ENCODE measurements at regions not wholly inside any gene's neighbourhood (a gene's known extent, or its start where the extent isn't known, plus 50 kb on each side); places are given as distances from the start of the nearest gene placed in this dataset.

- POLR2A ChIA-PET: no interaction called here
- no peaks in the 10 kb centered on the region for H3K27me3 Mint-ChIP-seq (ENCODE audit: insufficient read depth, unreplicated experiment)
- CTCF ChIA-PET: interaction anchor here (1.0 kb wide), 1 partner anchor 15 kb away, joined by 3 read pairs; no protein-coding TSS in a partner anchor
- BruUV-seq (replicated peaks): no TSS peak
- TF ChIP-seq CTCF (IDR thresholded peaks at IDR 0.05; ENCODE audit: unreplicated experiment): no peak
- intact Hi-C loops (cut with micrococcal nuclease): no loop called here
- H3K4me3 Mint-ChIP-seq (ENCODE audit: unreplicated experiment): no peak overlapping the region
- no peak for DNase-seq (ENCODE audit: unreplicated experiment)
- H3K4me1 Mint-ChIP-seq (ENCODE audit: insufficient read depth, unreplicated experiment): no peaks in the 10 kb centered on the region
- H3K36me3 Mint-ChIP-seq (ENCODE audit: insufficient read depth, unreplicated experiment): no peaks in the 10 kb centered on the region
- peaks cover 22% of the 10 kb centered on the region for H3K9me3 Mint-ChIP-seq (ENCODE audit: unreplicated experiment)
- H3K27ac Mint-ChIP-seq (ENCODE audit: low read depth, unreplicated experiment): no peak overlapping the region
Measured at GRCh38 chr11:134836561-134836960, 424.5 kb upstream of the B3GAT1 start.

GRCh38 chr11:134835561-134835960, 423.5 kb upstream of the B3GAT1 start:
- intact Hi-C loops (cut with micrococcal nuclease): no loop called here
- TF ChIP-seq CTCF (IDR thresholded peaks at IDR 0.05; ENCODE audit: unreplicated experiment): no peak
- Mint-ChIP-seq H3K9me3 (ENCODE audit: unreplicated experiment) (peaks cover 22% of the 10 kb centered on the region), H3K27ac (ENCODE audit: low read depth, unreplicated experiment) (no peak overlapping the region), H3K4me1 (ENCODE audit: insufficient read depth, unreplicated experiment) (no peaks in the 10 kb centered on the region), H3K4me3 (ENCODE audit: unreplicated experiment) (no peak overlapping the region), H3K27me3 (ENCODE audit: insufficient read depth, unreplicated experiment) (no peaks in the 10 kb centered on the region), H3K36me3 (ENCODE audit: insufficient read depth, unreplicated experiment) (peaks cover 3% of the 10 kb centered on the region)
- ChIA-PET POLR2A (no interaction called here), CTCF (no interaction called here)
- BruUV-seq (replicated peaks): no TSS peak
- DNase-seq (ENCODE audit: unreplicated experiment): no peak

- intact Hi-C loops (cut with micrococcal nuclease): no loop called here
Measured at GRCh38 chr11:134830312-134830711, 418.3 kb upstream of the B3GAT1 start.

GRCh38 chr11:134823970-134824369, 411.9 kb upstream of the B3GAT1 start:
- CTCF ChIA-PET: no interaction called here
- Mint-ChIP-seq H3K27ac (ENCODE audit: low read depth, unreplicated experiment) (no peak overlapping the region), H3K4me3 (ENCODE audit: unreplicated experiment) (no peak overlapping the region), H3K36me3 (ENCODE audit: insufficient read depth, unreplicated experiment) (no peaks in the 10 kb centered on the region), H3K27me3 (ENCODE audit: insufficient read depth, unreplicated experiment) (no peaks in the 10 kb centered on the region), H3K9me3 (ENCODE audit: unreplicated experiment) (no peaks in the 10 kb centered on the region), H3K4me1 (ENCODE audit: insufficient read depth, unreplicated experiment) (no peaks in the 10 kb centered on the region)
- intact Hi-C loops (cut with micrococcal nuclease): no loop called here
- no peak for DNase-seq (ENCODE audit: unreplicated experiment)
- POLR2A ChIA-PET: interaction anchor here (0.5 kb wide), 1 partner anchor 13 kb away, joined by 3 read pairs; no protein-coding TSS in a partner anchor
- no TSS peak for BruUV-seq (replicated peaks)
- TF ChIP-seq CTCF (IDR thresholded peaks at IDR 0.05; ENCODE audit: unreplicated experiment): no peak

More at GRCh38 chr11:134830312-134830711, 418.3 kb upstream of the B3GAT1 start:
- no peak overlapping the region for H3K27ac Mint-ChIP-seq (ENCODE audit: low read depth, unreplicated experiment)
- H3K27me3 Mint-ChIP-seq (ENCODE audit: insufficient read depth, unreplicated experiment): no peaks in the 10 kb centered on the region
- BruUV-seq (replicated peaks): no TSS peak
- DNase-seq (ENCODE audit: unreplicated experiment): no peak
- ChIA-PET CTCF (no interaction called here), POLR2A (no interaction called here)
- no peaks in the 10 kb centered on the region for H3K4me1 Mint-ChIP-seq (ENCODE audit: insufficient read depth, unreplicated experiment)
- no peak overlapping the region for H3K4me3 Mint-ChIP-seq (ENCODE audit: unreplicated experiment)
- H3K9me3 Mint-ChIP-seq (ENCODE audit: unreplicated experiment): peaks cover 25% of the 10 kb centered on the region
- TF ChIP-seq CTCF (IDR thresholded peaks at IDR 0.05; ENCODE audit: unreplicated experiment): no peak
- H3K36me3 Mint-ChIP-seq (ENCODE audit: insufficient read depth, unreplicated experiment): peaks cover 7% of the 10 kb centered on the region

Measured in MCF 10A (cell line).